ENCODE measurements at regions not wholly inside any gene's neighbourhood (a gene's known extent, or its start where the extent isn't known, plus 50 kb on each side); places are given as distances from the start of the nearest gene placed in this dataset.

GRCh38 chr5:139744471-139745131, 51.0 kb upstream of the PSD2 start:
- peaks cover 24% of the 10 kb centered on the region for H3K27me3 Mint-ChIP-seq (ENCODE audit: low read depth)
- H3K36me3 Mint-ChIP-seq (ENCODE audit: insufficient read depth in 2 of 2): no peaks in the 10 kb centered on the region
- no peak for ATAC-seq (replicated peaks in 1 of 2)
- H3K9me3 Mint-ChIP-seq: no peaks in the 10 kb centered on the region
- no peak overlapping the region for H3K4me3 Mint-ChIP-seq
- no peak overlapping the region for H3K27ac Mint-ChIP-seq
- peaks cover 38% of the 10 kb centered on the region for H3K4me1 Mint-ChIP-seq (ENCODE audit: low read depth)
- DNase-seq: no peak

GRCh38 chr5:139745132-139745799, 50.3 kb upstream of the PSD2 start:
- Mint-ChIP-seq H3K9me3 (no peaks in the 10 kb centered on the region), H3K4me1 (ENCODE audit: low read depth) (peaks cover 38% of the 10 kb centered on the region), H3K27ac (no peak overlapping the region), H3K27me3 (ENCODE audit: low read depth) (peaks cover 28% of the 10 kb centered on the region), H3K36me3 (ENCODE audit: insufficient read depth in 2 of 2) (no peaks in the 10 kb centered on the region), H3K4me3 (no peak overlapping the region)
- DNase-seq: peak; percentile 25 to 51
- peak in 1 of 2 donors; percentile 13 for ATAC-seq (replicated peaks in 1 of 2)

GRCh38 chr5:139745800-139746690, 49.6 kb upstream of the PSD2 start:
- no peaks in the 10 kb centered on the region for H3K9me3 Mint-ChIP-seq
- peaks cover 38% of the 10 kb centered on the region for H3K4me1 Mint-ChIP-seq (ENCODE audit: low read depth)
- peak overlapping the region; percentile 75 to 98 for H3K4me3 Mint-ChIP-seq
- peaks cover 28% of the 10 kb centered on the region for H3K27me3 Mint-ChIP-seq (ENCODE audit: low read depth)
- H3K36me3 Mint-ChIP-seq (ENCODE audit: insufficient read depth in 2 of 2): no peaks in the 10 kb centered on the region
- DNase-seq (peak; percentile 56 to 57), ATAC-seq (replicated peaks in 1 of 2) (peak; percentile 48 to 50)
- H3K27ac Mint-ChIP-seq: no peak overlapping the region
